ENCODE measurements at regions not wholly inside any gene's neighbourhood (a gene's known extent, or its start where the extent isn't known, plus 50 kb on each side); places are given as distances from the start of the nearest gene placed in this dataset.
A peak's percentile ranks its signal among the peaks of the same experiment; 100 is the strongest.

DNA sequence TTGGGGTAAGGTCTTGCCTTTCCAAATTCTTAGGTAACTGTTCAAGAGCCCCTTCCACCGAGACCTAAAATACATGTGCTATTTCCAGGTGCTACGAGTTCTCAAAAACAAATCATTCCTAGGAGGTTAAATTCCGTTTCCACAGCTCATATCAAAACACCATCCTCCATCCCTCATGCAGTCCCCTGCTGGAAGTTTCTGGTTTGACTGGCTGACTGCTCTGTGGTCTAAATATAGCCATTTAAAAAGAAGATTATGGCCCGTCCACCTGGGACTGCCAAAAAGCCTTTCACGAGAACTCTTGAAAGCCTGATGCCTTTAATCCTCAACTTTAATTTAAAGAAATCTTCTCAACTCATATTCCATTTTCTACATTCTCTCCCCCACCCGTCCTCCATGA is 201.5 kb upstream of the MYL2 start:
- TF ChIP-seq POLR2A (IDR thresholded peaks at IDR 0.05) (no peak), CTCF (IDR thresholded peaks at IDR 0.05) (peak in 1 of 4 experiments; percentile 22), POLR2AphosphoS5 (IDR thresholded peaks at IDR 0.05) (no peak), EP300 (IDR thresholded peaks at IDR 0.05) (no peak)

Data from sigmoid colon (tissue), 4 donors.